ENCODE measurements at regions not wholly inside any gene's neighbourhood (a gene's known extent, or its start where the extent isn't known, plus 50 kb on each side); places are given as distances from the start of the nearest gene placed in this dataset.

GRCh38 chr7:126378642-126379041 lies 874.1 kb downstream of the GRM8 start:
- no peak for DNase-seq

DNA sequence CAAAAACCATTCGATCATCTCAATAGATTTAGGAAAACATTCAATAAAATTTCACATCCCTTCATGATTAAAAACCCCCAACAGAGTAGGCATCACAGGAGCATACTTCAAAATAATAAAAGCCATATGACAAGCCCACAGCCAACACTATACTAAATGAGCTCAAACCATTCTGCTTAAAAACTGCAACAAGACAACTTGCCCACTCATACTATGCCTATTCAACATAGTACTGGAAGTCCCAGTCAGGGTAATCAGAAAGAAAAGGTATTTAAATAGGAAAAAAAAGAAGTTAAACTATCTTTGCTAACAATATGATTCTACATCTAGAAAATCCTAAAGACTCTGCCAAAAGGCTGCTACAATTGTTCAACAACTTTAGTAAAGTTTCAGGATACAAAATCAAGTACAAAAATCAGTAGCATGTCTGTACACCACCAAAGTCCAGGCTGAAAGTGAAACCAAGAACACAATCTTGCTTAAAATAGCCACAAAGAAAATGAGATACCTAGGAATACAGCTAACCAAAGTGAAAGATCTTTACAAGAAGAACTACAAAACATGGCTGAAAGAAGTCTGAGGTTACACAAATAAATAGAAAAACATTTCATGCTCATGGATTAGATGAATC lies 882.6 kb downstream of the GRM8 start:
- no peak for DNase-seq

GRCh38 chr7:126362746-126363145 lies 890.0 kb downstream of the GRM8 start:
- DNase-seq: no peak

GRCh38 chr7:126361183-126361582 lies 891.6 kb downstream of the GRM8 start:
- no peak for DNase-seq

GRCh38 chr7:126339813-126340212 lies 912.9 kb downstream of the GRM8 start:
- DNase-seq: no peak

DNA sequence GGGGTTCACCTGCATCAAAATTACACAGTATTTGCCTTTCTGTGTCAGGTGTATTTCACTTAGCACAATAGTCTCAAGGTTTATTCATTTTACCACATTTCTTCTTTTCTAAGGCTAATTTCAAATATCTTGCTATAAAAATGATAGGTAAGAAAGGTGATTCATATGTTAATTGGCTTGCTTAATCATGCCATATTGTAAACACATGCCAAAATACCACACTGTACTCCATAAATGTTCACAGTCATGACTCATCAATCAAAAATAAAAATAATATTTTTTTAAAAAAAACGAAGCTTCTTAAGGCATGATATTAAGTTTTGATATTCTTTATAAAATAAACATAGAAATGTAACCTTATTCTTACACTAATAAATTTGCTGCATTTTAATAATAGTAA lies 947.1 kb downstream of the GRM8 start:
- no peak for DNase-seq

DNA sequence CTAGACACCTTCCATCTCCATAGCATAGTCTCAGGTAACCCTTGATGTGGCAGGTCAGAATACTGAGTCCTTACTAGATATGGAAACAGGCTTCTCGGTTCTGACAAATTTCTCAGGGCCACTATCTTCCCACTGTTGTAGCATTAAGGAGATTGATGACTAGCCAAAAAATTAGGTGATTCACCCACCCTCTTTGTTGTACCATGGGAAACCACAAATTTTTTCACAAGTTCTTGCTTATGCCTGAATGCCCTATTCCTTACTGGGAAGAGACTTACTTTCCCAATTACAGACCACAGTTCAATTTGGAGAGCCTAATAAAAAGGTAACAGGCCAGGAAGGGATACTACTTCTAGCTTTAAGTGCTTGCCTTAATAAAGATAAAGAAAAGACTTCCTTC lies 948.8 kb downstream of the GRM8 start:
- DNase-seq: no peak

- DNase-seq: no peak
Observed at GRCh38 chr7:126302639-126303038, 950.1 kb downstream of the GRM8 start.

DNA sequence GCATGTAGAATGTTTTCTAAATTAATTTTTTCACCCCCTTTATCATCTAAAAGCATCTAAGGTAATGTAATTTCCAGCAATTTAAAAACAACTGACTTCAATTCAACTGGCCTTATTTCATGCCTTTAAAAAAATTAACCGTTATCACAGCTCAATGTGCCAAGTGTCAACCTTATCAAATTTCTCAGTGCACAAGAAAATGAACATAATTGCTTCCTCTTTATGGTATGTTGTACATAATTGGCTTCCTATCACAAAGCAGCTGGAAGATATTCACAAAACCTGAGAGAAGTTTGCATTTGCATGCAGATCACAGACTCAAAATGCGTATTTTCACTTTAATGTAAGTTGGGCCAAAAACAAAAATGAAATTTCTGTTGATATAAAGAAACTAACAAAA lies 966.4 kb downstream of the GRM8 start:
- DNase-seq: no peak

DNA sequence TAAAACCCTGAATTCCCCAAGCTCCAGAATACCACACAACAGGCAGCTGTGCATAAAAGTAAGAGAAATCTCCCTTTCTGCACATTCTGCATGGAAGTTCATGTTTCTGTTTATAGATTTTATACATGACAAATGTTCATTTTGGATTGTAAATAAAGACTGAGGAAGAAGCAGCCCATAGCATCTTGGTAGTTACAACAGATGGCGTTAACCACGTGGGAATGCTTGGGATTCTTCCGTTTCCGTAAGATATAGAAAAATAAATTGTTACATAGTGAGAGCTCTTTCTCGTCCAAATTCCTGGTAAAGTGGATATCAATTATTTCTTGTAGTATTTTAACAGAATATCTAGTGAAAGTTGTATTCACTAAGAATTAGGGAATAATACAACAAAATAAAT lies 1016.5 kb downstream of the GRM8 start:
- DNase-seq: no peak

DNA sequence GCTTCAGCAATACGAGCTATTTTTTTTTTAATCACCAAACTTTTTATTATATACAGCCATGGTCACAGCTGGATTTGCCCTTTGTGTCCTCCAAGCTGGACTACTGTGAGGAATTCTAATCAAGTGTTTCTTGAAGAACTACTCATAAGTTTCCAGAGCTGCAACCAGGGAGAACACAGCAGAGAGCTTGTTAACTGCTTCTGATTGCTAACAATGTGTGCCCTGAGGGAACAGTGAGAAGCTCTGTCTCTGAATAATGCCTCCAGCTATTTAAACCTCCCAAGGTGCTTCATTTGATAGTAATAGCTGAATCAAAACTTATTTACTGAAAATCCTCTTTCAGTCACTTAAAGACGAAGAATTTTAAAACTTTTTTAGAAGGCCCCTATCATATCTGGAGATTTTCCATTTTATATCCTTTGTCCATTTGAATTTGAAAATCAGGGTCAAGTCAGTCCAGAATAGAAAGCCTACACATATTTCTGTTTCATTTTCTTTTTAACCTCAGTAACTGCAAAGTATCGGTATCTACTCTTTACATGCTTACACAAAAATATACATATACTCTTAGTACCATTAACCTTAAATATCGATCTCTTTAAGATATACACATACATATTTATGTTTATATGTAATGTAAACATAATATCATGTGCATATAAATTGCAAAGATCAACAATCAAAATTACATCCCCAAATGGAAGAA lies 1024.2 kb downstream of the GRM8 start:
- DNase-seq: no peak

DNA sequence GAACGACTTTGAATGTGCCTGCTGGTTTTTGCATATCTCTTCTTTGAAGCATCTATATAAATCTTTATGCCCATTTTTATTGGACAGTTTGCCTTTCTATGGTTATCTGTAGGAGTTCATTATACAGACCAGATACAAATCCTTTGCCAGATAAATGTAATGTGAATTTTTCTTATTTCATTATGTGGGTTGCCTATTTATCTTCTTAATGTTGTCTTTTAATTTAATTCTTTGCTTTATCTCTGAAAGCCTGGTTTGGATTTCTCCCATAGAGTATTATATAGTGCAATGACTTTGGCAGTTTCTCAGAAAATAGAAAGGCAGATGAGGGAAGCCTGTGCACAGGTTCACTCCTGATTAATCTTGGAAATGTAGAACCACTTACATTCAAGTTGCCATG lies 1025.1 kb downstream of the GRM8 start:
- no peak for DNase-seq

DNA sequence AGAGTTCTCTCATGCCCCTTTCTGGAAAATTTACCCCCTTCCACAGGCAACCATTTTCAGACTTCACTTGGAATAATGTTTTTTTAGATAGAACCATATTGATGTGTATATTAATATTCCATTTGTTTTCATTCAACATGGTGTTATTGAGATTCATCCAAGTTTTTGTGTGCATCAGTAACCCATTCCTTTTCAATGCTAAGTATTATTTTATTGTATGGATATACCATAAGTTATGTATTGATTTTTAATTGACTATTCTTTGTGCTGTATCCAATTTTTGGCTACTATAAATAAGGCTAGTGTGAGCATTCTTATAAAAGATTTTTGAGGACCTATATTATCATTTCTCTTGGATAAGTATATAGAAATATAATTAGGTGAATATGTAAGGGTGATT lies 1025.7 kb downstream of the GRM8 start:
- DNase-seq: no peak

- DNase-seq: no peak
Observed at GRCh38 chr7:126223729-126224128, 1029.0 kb downstream of the GRM8 start.

DNA sequence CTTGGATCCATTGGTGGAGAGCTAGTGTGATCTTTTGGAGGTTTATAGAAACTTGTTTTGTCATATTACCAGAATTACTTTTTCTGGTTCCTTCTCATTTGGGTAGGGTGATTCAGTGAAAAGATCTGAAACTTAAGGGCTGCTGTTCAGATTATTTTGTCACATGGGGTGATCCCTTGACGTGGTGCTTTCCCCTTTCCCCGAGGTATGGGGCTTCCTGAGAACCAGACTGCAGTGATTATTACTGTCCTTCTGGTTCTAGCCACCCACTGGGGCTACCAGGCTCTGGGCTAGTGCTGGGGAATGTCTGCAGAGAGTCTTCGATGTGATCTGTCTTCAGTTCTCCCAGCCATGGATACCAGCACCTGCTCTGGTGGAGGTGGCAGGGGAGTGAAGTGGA lies 1030.0 kb downstream of the GRM8 start:
- DNase-seq: no peak

DNA sequence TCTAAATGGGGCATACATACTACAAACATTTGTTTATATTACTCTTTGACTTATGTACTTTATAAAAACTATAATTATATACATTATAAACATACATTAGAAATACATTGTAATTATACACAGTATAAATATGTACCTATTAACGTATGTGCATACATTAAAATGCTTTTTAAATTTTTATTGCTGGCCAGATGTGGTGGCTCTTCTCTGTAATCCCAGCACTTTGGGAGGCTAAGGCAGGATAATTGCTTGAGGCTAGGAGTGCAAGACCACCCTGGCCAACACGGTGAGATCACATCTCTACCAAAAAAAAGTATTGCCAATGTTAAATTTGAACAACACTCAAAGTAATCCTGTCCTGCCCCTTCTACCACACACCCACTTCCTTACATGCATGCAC lies 1037.0 kb downstream of the GRM8 start:
- DNase-seq: no peak

DNA sequence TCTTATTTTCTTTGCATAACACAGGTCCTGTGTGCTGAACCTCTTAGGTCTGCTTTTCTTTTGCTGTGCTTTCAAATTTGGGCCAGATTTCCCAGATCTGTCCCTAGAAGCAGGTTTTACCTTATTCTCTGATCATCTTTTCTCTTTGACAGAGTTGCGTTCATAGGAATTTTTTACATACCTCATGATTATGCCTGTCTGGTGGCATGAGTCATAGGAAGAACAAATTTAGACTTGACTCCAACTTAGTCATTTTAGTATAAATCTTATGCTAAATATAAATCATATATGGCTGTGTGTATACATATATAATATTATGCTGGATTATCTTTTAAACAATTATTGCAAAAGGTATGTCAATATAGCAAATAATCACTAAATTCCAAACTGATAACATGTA lies 1038.9 kb downstream of the GRM8 start:
- DNase-seq: no peak

DNA sequence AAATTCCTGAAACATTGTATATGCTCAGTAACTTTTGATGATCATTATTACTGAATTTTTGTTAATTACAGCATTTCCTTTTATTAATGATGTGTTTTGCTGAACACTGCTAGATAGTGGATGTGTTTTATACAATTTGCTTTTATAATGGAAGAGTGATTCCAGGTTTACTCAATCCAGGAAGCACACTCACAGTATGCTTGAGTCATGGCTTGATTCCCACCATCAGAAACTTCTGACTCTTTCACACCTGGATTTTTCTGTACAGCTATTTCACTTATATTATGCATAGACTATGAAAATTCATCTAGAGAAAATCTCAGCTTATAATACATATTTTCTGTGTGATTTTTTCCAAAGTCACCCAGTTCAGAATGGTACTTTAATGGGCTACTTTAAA lies 1040.9 kb downstream of the GRM8 start:
- DNase-seq: no peak

- no peak for DNase-seq
Observed at GRCh38 chr7:126210707-126211106, 1042.0 kb downstream of the GRM8 start.

- no peak for DNase-seq
Observed at GRCh38 chr7:126203185-126203584, 1049.6 kb downstream of the GRM8 start.

GRCh38 chr7:126202177-126202576 lies 1050.6 kb downstream of the GRM8 start:
- DNase-seq: no peak

- no peak for DNase-seq
Observed at GRCh38 chr7:126185959-126186580, 1066.7 kb downstream of the GRM8 start.

DNA sequence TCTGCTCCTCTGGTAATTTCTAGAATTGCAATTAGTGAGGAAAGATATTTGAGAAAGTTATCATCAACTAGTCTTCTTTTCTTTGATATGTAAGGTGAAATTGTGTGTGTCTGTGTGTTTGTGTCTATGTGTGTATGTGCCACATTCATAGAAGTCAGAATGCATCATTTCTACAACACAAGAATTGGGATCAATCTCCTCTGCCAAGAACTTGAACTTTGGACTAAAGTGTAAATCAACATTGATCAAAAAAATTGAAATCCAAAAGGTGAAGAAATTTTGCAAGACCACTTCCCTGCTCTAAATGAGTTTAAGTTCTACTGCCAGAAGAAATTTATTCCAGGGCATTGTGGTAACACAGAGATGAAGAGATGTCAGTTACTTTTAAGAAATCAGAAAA lies 1072.8 kb downstream of the GRM8 start:
- no peak for DNase-seq

- DNase-seq: no peak
Observed at GRCh38 chr7:126178865-126179264, 1073.9 kb downstream of the GRM8 start.

Measured in muscle of arm (tissue), 1 donor.